ENCODE measurements at regions not wholly inside any gene's neighbourhood (a gene's known extent, or its start where the extent isn't known, plus 50 kb on each side); places are given as distances from the start of the nearest gene placed in this dataset.

- no peaks in the 10 kb centered on the region for H3K36me3 ChIP-seq (ENCODE audit: low read depth)
These were observed 747.0 kb downstream of the BCL11A start for GRCh38 chr2:59806486-59806885.

GRCh38 chr2:59804732-59805131 lies 748.7 kb downstream of the BCL11A start:
- no peaks in the 10 kb centered on the region for H3F3A ChIP-seq (ENCODE audit: insufficient read depth, low read depth)
- H3K27ac ChIP-seq: no peak overlapping the region
- no peaks in the 10 kb centered on the region for H3K36me3 ChIP-seq (ENCODE audit: low read depth)
- intact Hi-C loops (cut with micrococcal nuclease; ENCODE audit: unreplicated experiment): no loop called here
- H4K20me1 ChIP-seq (ENCODE audit: insufficient read depth): no peaks in the 10 kb centered on the region
- no peaks in the 10 kb centered on the region for H3K79me2 ChIP-seq (ENCODE audit: low read depth)
- no peak overlapping the region for H3K4me2 ChIP-seq
- H3K9me2 ChIP-seq (ENCODE audit: insufficient read depth): no peaks in the 10 kb centered on the region
- TF ChIP-seq CTCF (conservative IDR thresholded peaks at IDR 0.05): no peak
- no peak for TF ChIP-seq EZH2 (IDR thresholded peaks at IDR 0.05; ENCODE audit: low read depth)
- BruUV-seq (replicated peaks): no TSS peak
- H3K9me3 ChIP-seq (ENCODE audit: insufficient read depth, low read depth): no peaks in the 10 kb centered on the region
- CTCF ChIA-PET: no interaction called here
- no peak overlapping the region for H3K4me3 ChIP-seq
- H2AFZ ChIP-seq: no peak overlapping the region
- POLR2A ChIA-PET (ENCODE audit: unreplicated experiment): no interaction called here
- no peaks in the 10 kb centered on the region for H3K27me3 ChIP-seq (ENCODE audit: insufficient read depth, low read depth)
- no peaks in the 10 kb centered on the region for H3K4me1 ChIP-seq (replicated peaks; ENCODE audit: insufficient read depth)
- no peak for DNase-seq

More at GRCh38 chr2:59806486-59806885, 747.0 kb downstream of the BCL11A start:
- H3K79me2 ChIP-seq (ENCODE audit: low read depth): no peaks in the 10 kb centered on the region
- ChIA-PET POLR2A (ENCODE audit: unreplicated experiment) (no interaction called here), CTCF (no interaction called here)
- H3K9me2 ChIP-seq (ENCODE audit: insufficient read depth): no peaks in the 10 kb centered on the region
- no peaks in the 10 kb centered on the region for H4K20me1 ChIP-seq (ENCODE audit: insufficient read depth)
- H3K27ac ChIP-seq: no peak overlapping the region
- no peak overlapping the region for H3K4me2 ChIP-seq
- no peaks in the 10 kb centered on the region for H3F3A ChIP-seq (ENCODE audit: insufficient read depth, low read depth)
- H3K4me3 ChIP-seq: no peak overlapping the region
- H2AFZ ChIP-seq: no peak overlapping the region
- no peaks in the 10 kb centered on the region for H3K27me3 ChIP-seq (ENCODE audit: insufficient read depth, low read depth)
- no peaks in the 10 kb centered on the region for H3K9me3 ChIP-seq (ENCODE audit: insufficient read depth, low read depth)
- TF ChIP-seq EZH2 (IDR thresholded peaks at IDR 0.05; ENCODE audit: low read depth) (no peak), CTCF (conservative IDR thresholded peaks at IDR 0.05) (no peak)
- DNase-seq: no peak
- intact Hi-C loops (cut with micrococcal nuclease; ENCODE audit: unreplicated experiment): no loop called here
- no TSS peak for BruUV-seq (replicated peaks)
- no peaks in the 10 kb centered on the region for H3K4me1 ChIP-seq (replicated peaks; ENCODE audit: insufficient read depth)

GRCh38 chr2:59803586-59803985 lies 749.9 kb downstream of the BCL11A start:
- no peak overlapping the region for H2AFZ ChIP-seq
- ChIA-PET POLR2A (ENCODE audit: unreplicated experiment) (no interaction called here), CTCF (no interaction called here)
- H3F3A ChIP-seq (ENCODE audit: insufficient read depth, low read depth): no peaks in the 10 kb centered on the region
- no TSS peak for BruUV-seq (replicated peaks)
- no peak overlapping the region for H3K4me2 ChIP-seq
- no peaks in the 10 kb centered on the region for H3K4me1 ChIP-seq (replicated peaks; ENCODE audit: insufficient read depth)
- DNase-seq: no peak
- no peak overlapping the region for H3K27ac ChIP-seq
- H3K9me2 ChIP-seq (ENCODE audit: insufficient read depth): no peaks in the 10 kb centered on the region
- no peaks in the 10 kb centered on the region for H3K9me3 ChIP-seq (ENCODE audit: insufficient read depth, low read depth)
- no peaks in the 10 kb centered on the region for H3K79me2 ChIP-seq (ENCODE audit: low read depth)
- TF ChIP-seq CTCF (conservative IDR thresholded peaks at IDR 0.05) (no peak), EZH2 (IDR thresholded peaks at IDR 0.05; ENCODE audit: low read depth) (no peak)
- peaks cover 3% of the 10 kb centered on the region; the same call in 1 of the 2 replicates for H3K27me3 ChIP-seq (ENCODE audit: insufficient read depth, low read depth)
- no peak overlapping the region for H3K4me3 ChIP-seq
- intact Hi-C loops (cut with micrococcal nuclease; ENCODE audit: unreplicated experiment): no loop called here
- H4K20me1 ChIP-seq (ENCODE audit: insufficient read depth): no peaks in the 10 kb centered on the region
- no peaks in the 10 kb centered on the region for H3K36me3 ChIP-seq (ENCODE audit: low read depth)

All from PC-9 (cell line).